Natural killer cell (primary cell): ENCODE measurements at regions not wholly inside any gene's neighbourhood (a gene's known extent, or its start where the extent isn't known, plus 50 kb on each side); places are given as distances from the start of the nearest gene placed in this dataset.

Experiments
- ATAC-seq, 3 donors: fragments of 150-1000 bp in 2 of 3; fragments of 200-7000 bp in 1 of 3; cut with Tn5 transposase; 1 replicate in 1 of 3; 2 replicates in 2 of 3; pipeline ENCODE4 v1.10.0; 2021; ENCODE audit warnings: mild to moderate bottlenecking in 2 of 3, moderate library complexity in 2 of 3
- DNase-seq, 2 donors: peaks; one replicate each; pipeline versions ENCODE4 v3.0.0 to v3.0.0-alpha.2; 2013 to 2021; ENCODE audit warnings: mixed read lengths in 1 of 2
- H3K27ac ChIP-seq: one replicate; pipeline ENCODE4 v1.5.1; 2013; ENCODE audit warnings: mild to moderate bottlenecking, low read length
- H3K27me3 ChIP-seq: one replicate; pipeline ENCODE4 v1.6.1; 2013; ENCODE audit warnings: low read length; ENCODE audit not compliant: control insufficient read depth, insufficient read depth
- H3K36me3 ChIP-seq: one replicate; pipeline ENCODE4 v1.6.1; 2013; ENCODE audit warnings: low read length; ENCODE audit not compliant: control insufficient read depth, insufficient read depth
- H3K4me1 ChIP-seq: one replicate; pipeline ENCODE4 v1.6.1; 2013; ENCODE audit warnings: low read length; ENCODE audit not compliant: control insufficient read depth, insufficient read depth
- H3K4me3 ChIP-seq: one replicate; pipeline ENCODE4 v1.5.1; 2013; ENCODE audit warnings: low read length
- H3K9me3 ChIP-seq: one replicate; pipeline ENCODE4 v1.6.1; 2013; ENCODE audit warnings: low read length; ENCODE audit not compliant: control insufficient read depth, insufficient read depth
- H3K27ac Mint-ChIP-seq, 2 donors: one replicate each; pipeline ENCODE4 v1.8.0; 2022; ENCODE audit warnings: mild to moderate bottlenecking in 2 of 2, mixed read lengths in 2 of 2, moderate library complexity in 1 of 2
- H3K27me3 Mint-ChIP-seq, 2 donors: one replicate each; pipeline ENCODE4 v1.8.0; 2022; ENCODE audit warnings: low read depth in 2 of 2, mixed read lengths in 2 of 2
- H3K36me3 Mint-ChIP-seq: one replicate; pipeline ENCODE4 v1.8.0; 2022; ENCODE audit warnings: mixed read lengths
- H3K4me1 Mint-ChIP-seq, 2 donors: one replicate each; pipeline ENCODE4 v1.8.0; 2022; ENCODE audit warnings: mixed read lengths in 2 of 2
- H3K4me3 Mint-ChIP-seq: one replicate; pipeline ENCODE4 v1.8.0; 2022; ENCODE audit warnings: mild to moderate bottlenecking, moderate library complexity, mixed read lengths
- H3K9me3 Mint-ChIP-seq, 2 donors: one replicate each; pipeline ENCODE4 v1.8.0; 2022; ENCODE audit warnings: mixed read lengths in 2 of 2
- CTCF ChIP-seq: fragments of 200-600 bp; IDR thresholded peaks from one replicate; pipeline ENCODE4 v1.8.0; 2022; ENCODE audit warnings: antibody characterized with exemption
- WGBS: methylation state at CpG from one replicate; pipeline ENCODE4 v1.1.7; 2013; ENCODE audit warnings: missing lambda C conversion rate; ENCODE audit not compliant: insufficient coverage; 5-methylcytosine and 5-hydroxymethylcytosine counted together
- intact Hi-C: fragments of 100-400 bp; cut with micrococcal nuclease; formaldehyde crosslinking; loops from one replicate; pipeline ENCODE4 v1.14.2; 2022

- DNase-seq (no peak), ATAC-seq (no peak)
- TF ChIP-seq CTCF = no peak
- peaks cover 3 to 16% of the 10 kb centered on the region in 2 donors for H3K27me3 Mint-ChIP-seq
- H3K9me3 ChIP-seq = no peaks in the 10 kb centered on the region
- WGBS = 86% methylated on average over 2 of the region's 2 CpGs
- H3K4me3 Mint-ChIP-seq = no peak overlapping the region
- no peak overlapping the region for H3K4me3 ChIP-seq
- intact Hi-C loops = no loop called here
- no peaks in the 10 kb centered on the region for H3K9me3 Mint-ChIP-seq
- H3K27ac ChIP-seq = no peak overlapping the region
- H3K27me3 ChIP-seq = no peaks in the 10 kb centered on the region
- H3K4me1 Mint-ChIP-seq = no peaks in the 10 kb centered on the region
- H3K36me3 ChIP-seq = no peaks in the 10 kb centered on the region
- no peaks in the 10 kb centered on the region for H3K36me3 Mint-ChIP-seq
- H3K4me1 ChIP-seq = no peaks in the 10 kb centered on the region
- H3K27ac Mint-ChIP-seq = no peak overlapping the region
These were observed 67.8 kb upstream of the SSTR1 start for GRCh38 chr14:38139926-38140325.

- H3K4me3 ChIP-seq = no peak overlapping the region
- H3K27ac Mint-ChIP-seq = no peak overlapping the region
- H3K27ac ChIP-seq = no peak overlapping the region
- no peaks in the 10 kb centered on the region for H3K4me1 Mint-ChIP-seq
- DNase-seq = no peak
- TF ChIP-seq CTCF = no peak
- WGBS = 85% methylated on average over 2 of the region's 4 CpGs
- no peaks in the 10 kb centered on the region for H3K4me1 ChIP-seq
- no peaks in the 10 kb centered on the region for H3K36me3 Mint-ChIP-seq
- H3K27me3 Mint-ChIP-seq = peaks cover 8 to 9% of the 10 kb centered on the region in 2 donors
- no peaks in the 10 kb centered on the region for H3K27me3 ChIP-seq
- no peaks in the 10 kb centered on the region for H3K36me3 ChIP-seq
- no peak for ATAC-seq
- no peak overlapping the region for H3K4me3 Mint-ChIP-seq
- intact Hi-C loops = no loop called here
- no peaks in the 10 kb centered on the region for H3K9me3 Mint-ChIP-seq
- no peaks in the 10 kb centered on the region for H3K9me3 ChIP-seq
These were observed 64.5 kb upstream of the SSTR1 start for GRCh38 chr14:38143170-38143569.

GRCh38 chr14:38143659-38144505 is 63.8 kb upstream of the SSTR1 start:
- DNase-seq (no peak), ATAC-seq (no peak)
- Mint-ChIP-seq H3K36me3 (no peaks in the 10 kb centered on the region), H3K27ac (no peak overlapping the region), H3K4me1 (no peaks in the 10 kb centered on the region), H3K9me3 (no peaks in the 10 kb centered on the region), H3K27me3 (peaks cover 8 to 9% of the 10 kb centered on the region in 2 donors), H3K4me3 (no peak overlapping the region)
- no peaks in the 10 kb centered on the region for H3K4me1 ChIP-seq
- 84% methylated on average over 5 of the region's 6 CpGs for WGBS
- no peaks in the 10 kb centered on the region for H3K36me3 ChIP-seq
- H3K27me3 ChIP-seq = no peaks in the 10 kb centered on the region
- intact Hi-C loops = no loop called here
- no peak overlapping the region for H3K27ac ChIP-seq
- no peak overlapping the region for H3K4me3 ChIP-seq
- no peaks in the 10 kb centered on the region for H3K9me3 ChIP-seq
- TF ChIP-seq CTCF = no peak

- DNase-seq (no peak), ATAC-seq (no peak)
- no peaks in the 10 kb centered on the region for H3K9me3 Mint-ChIP-seq
- no peaks in the 10 kb centered on the region for H3K36me3 Mint-ChIP-seq
- intact Hi-C loops = no loop called here
- H3K4me1 Mint-ChIP-seq = no peaks in the 10 kb centered on the region
- no peak overlapping the region for H3K27ac Mint-ChIP-seq
- no peak overlapping the region for H3K27ac ChIP-seq
- H3K4me3 Mint-ChIP-seq = no peak overlapping the region
- H3K27me3 ChIP-seq = no peaks in the 10 kb centered on the region
- H3K36me3 ChIP-seq = no peaks in the 10 kb centered on the region
- no peak for TF ChIP-seq CTCF
- no peaks in the 10 kb centered on the region for H3K4me1 ChIP-seq
- H3K27me3 Mint-ChIP-seq = peaks cover 8 to 9% of the 10 kb centered on the region in 2 donors
- H3K4me3 ChIP-seq = no peak overlapping the region
- WGBS = 98% methylated on average over 2 of the region's 4 CpGs
- H3K9me3 ChIP-seq = no peaks in the 10 kb centered on the region
These were observed 62.6 kb upstream of the SSTR1 start for GRCh38 chr14:38145142-38145541.
